ENCODE measurements at regions not wholly inside any gene's neighbourhood (a gene's known extent, or its start where the extent isn't known, plus 50 kb on each side); places are given as distances from the start of the nearest gene placed in this dataset.

- TF ChIP-seq YY1 (IDR thresholded peaks at IDR 0.05; ENCODE audit: insufficient read depth, insufficient read length) (no peak), SUZ12 (IDR thresholded peaks at IDR 0.05; ENCODE audit: extremely low read depth, insufficient read depth, insufficient read length) (no peak), ZNF274 (IDR thresholded peaks at IDR 0.05; ENCODE audit: low read depth, low read length) (no peak)
Observed at GRCh38 chr2:143968860-143969259, 551.1 kb downstream of the ZEB2 start.

All from NT2/D1 (cell line).